ENCODE measurements at regions not wholly inside any gene's neighbourhood (a gene's known extent, or its start where the extent isn't known, plus 50 kb on each side); places are given as distances from the start of the nearest gene placed in this dataset.

DNA sequence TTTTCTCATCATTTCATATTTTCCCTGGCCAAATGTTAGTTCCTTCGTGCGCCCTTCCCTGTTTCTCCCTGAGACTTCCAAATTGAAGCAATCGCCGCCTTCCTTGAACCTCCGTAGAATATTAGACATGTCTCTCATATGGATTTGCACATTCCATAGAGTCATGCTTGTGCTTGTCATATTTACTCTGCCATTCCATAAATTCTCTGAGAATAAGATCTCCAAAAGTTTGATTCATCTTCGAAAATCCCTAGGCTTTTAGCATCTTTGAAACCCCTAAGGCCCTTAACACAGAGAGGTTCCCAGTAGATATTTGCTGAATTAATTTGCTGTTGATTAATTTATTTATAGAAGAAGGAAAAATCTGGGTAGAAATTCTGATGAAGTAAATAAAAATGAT is 202.2 kb upstream of the PIK3C3 start:
- TF ChIP-seq, protein P1, sequence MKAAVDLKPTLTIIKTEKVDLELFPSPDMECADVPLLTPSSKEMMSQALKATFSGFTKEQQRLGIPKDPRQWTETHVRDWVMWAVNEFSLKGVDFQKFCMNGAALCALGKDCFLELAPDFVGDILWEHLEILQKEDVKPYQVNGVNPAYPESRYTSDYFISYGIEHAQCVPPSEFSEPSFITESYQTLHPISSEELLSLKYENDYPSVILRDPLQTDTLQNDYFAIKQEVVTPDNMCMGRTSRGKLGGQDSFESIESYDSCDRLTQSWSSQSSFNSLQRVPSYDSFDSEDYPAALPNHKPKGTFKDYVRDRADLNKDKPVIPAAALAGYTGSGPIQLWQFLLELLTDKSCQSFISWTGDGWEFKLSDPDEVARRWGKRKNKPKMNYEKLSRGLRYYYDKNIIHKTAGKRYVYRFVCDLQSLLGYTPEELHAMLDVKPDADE (IDR thresholded peaks at IDR 0.05): no peak
- TF ChIP-seq EZH2 (IDR thresholded peaks at IDR 0.05; ENCODE audit: low read depth, unreplicated experiment): no peak
- no peak for TF ChIP-seq NANOG (IDR thresholded peaks at IDR 0.05; ENCODE audit: borderline replicate concordance)
- TF ChIP-seq, protein P2, sequence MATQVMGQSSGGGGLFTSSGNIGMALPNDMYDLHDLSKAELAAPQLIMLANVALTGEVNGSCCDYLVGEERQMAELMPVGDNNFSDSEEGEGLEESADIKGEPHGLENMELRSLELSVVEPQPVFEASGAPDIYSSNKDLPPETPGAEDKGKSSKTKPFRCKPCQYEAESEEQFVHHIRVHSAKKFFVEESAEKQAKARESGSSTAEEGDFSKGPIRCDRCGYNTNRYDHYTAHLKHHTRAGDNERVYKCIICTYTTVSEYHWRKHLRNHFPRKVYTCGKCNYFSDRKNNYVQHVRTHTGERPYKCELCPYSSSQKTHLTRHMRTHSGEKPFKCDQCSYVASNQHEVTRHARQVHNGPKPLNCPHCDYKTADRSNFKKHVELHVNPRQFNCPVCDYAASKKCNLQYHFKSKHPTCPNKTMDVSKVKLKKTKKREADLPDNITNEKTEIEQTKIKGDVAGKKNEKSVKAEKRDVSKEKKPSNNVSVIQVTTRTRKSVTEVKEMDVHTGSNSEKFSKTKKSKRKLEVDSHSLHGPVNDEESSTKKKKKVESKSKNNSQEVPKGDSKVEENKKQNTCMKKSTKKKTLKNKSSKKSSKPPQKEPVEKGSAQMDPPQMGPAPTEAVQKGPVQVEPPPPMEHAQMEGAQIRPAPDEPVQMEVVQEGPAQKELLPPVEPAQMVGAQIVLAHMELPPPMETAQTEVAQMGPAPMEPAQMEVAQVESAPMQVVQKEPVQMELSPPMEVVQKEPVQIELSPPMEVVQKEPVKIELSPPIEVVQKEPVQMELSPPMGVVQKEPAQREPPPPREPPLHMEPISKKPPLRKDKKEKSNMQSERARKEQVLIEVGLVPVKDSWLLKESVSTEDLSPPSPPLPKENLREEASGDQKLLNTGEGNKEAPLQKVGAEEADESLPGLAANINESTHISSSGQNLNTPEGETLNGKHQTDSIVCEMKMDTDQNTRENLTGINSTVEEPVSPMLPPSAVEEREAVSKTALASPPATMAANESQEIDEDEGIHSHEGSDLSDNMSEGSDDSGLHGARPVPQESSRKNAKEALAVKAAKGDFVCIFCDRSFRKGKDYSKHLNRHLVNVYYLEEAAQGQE (IDR thresholded peaks at IDR 0.05; ENCODE audit: unreplicated experiment): no peak
- TF ChIP-seq, protein P3, sequence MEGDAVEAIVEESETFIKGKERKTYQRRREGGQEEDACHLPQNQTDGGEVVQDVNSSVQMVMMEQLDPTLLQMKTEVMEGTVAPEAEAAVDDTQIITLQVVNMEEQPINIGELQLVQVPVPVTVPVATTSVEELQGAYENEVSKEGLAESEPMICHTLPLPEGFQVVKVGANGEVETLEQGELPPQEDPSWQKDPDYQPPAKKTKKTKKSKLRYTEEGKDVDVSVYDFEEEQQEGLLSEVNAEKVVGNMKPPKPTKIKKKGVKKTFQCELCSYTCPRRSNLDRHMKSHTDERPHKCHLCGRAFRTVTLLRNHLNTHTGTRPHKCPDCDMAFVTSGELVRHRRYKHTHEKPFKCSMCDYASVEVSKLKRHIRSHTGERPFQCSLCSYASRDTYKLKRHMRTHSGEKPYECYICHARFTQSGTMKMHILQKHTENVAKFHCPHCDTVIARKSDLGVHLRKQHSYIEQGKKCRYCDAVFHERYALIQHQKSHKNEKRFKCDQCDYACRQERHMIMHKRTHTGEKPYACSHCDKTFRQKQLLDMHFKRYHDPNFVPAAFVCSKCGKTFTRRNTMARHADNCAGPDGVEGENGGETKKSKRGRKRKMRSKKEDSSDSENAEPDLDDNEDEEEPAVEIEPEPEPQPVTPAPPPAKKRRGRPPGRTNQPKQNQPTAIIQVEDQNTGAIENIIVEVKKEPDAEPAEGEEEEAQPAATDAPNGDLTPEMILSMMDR (conservative IDR thresholded peaks at IDR 0.05; ENCODE audit: low read depth in 2 of 2): no peak
- TF ChIP-seq ZNF331 (CRISPR knock-in tag; IDR thresholded peaks at IDR 0.05; ENCODE audit: low read depth): no peak
- no peak for TF ChIP-seq JUNB (IDR thresholded peaks at IDR 0.05; ENCODE audit: unreplicated experiment)
- TF ChIP-seq ZNF114 (CRISPR knock-in tag; IDR thresholded peaks at IDR 0.05): no peak
- TF ChIP-seq, protein P4, sequence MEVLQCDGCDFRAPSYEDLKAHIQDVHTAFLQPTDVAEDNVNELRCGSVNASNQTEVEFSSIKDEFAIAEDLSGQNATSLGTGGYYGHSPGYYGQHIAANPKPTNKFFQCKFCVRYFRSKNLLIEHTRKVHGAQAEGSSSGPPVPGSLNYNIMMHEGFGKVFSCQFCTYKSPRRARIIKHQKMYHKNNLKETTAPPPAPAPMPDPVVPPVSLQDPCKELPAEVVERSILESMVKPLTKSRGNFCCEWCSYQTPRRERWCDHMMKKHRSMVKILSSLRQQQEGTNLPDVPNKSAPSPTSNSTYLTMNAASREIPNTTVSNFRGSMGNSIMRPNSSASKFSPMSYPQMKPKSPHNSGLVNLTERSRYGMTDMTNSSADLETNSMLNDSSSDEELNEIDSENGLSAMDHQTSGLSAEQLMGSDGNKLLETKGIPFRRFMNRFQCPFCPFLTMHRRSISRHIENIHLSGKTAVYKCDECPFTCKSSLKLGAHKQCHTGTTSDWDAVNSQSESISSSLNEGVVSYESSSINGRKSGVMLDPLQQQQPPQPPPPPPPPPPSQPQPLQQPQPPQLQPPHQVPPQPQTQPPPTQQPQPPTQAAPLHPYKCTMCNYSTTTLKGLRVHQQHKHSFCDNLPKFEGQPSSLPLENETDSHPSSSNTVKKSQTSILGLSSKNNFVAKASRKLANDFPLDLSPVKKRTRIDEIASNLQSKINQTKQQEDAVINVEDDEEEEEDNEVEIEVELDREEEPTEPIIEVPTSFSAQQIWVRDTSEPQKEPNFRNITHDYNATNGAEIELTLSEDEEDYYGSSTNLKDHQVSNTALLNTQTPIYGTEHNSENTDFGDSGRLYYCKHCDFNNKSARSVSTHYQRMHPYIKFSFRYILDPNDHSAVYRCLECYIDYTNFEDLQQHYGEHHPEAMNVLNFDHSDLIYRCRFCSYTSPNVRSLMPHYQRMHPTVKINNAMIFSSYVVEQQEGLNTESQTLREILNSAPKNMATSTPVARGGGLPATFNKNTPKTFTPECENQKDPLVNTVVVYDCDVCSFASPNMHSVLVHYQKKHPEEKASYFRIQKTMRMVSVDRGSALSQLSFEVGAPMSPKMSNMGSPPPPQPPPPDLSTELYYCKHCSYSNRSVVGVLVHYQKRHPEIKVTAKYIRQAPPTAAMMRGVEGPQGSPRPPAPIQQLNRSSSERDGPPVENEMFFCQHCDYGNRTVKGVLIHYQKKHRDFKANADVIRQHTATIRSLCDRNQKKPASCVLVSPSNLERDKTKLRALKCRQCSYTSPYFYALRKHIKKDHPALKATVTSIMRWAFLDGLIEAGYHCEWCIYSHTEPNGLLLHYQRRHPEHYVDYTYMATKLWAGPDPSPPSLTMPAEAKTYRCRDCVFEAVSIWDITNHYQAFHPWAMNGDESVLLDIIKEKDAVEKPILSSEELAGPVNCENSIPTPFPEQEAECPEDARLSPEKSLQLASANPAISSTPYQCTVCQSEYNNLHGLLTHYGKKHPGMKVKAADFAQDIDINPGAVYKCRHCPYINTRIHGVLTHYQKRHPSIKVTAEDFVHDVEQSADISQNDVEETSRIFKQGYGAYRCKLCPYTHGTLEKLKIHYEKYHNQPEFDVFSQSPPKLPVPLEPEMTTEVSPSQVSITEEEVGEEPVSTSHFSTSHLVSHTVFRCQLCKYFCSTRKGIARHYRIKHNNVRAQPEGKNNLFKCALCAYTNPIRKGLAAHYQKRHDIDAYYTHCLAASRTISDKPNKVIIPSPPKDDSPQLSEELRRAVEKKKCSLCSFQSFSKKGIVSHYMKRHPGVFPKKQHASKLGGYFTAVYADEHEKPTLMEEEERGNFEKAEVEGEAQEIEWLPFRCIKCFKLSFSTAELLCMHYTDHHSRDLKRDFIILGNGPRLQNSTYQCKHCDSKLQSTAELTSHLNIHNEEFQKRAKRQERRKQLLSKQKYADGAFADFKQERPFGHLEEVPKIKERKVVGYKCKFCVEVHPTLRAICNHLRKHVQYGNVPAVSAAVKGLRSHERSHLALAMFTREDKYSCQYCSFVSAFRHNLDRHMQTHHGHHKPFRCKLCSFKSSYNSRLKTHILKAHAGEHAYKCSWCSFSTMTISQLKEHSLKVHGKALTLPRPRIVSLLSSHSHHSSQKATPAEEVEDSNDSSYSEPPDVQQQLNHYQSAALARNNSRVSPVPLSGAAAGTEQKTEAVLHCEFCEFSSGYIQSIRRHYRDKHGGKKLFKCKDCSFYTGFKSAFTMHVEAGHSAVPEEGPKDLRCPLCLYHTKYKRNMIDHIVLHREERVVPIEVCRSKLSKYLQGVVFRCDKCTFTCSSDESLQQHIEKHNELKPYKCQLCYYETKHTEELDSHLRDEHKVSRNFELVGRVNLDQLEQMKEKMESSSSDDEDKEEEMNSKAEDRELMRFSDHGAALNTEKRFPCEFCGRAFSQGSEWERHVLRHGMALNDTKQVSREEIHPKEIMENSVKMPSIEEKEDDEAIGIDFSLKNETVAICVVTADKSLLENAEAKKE (CRISPR knock-in tag; IDR thresholded peaks at IDR 0.05): no peak
- TF ChIP-seq POLR2AphosphoS5 (IDR thresholded peaks at IDR 0.05; ENCODE audit: low read depth): no peak
- TF ChIP-seq STAT1 (IDR thresholded peaks at IDR 0.05; ENCODE audit: unreplicated experiment): no peak
- no peak for TF ChIP-seq CREB1 (CRISPR knock-in tag; IDR thresholded peaks at IDR 0.05; ENCODE audit: low read depth)
- TF ChIP-seq EZH2phosphoT487 (IDR thresholded peaks at IDR 0.05; ENCODE audit: unreplicated experiment): no peak
- Histone ChIP-seq H2AFZ (no peak overlapping the region), H4K20me1 (replicated peaks; ENCODE audit: insufficient read depth) (no peaks in the 10 kb centered on the region), H3K4me3 (no peak overlapping the region), H3K27me3 (ENCODE audit: insufficient read depth) (no peaks in the 10 kb centered on the region), H3F3A (replicated peaks; ENCODE audit: low read depth) (no peaks in the 10 kb centered on the region), H3K27ac (ENCODE audit: low read depth) (no peak overlapping the region), H3K9me2 (ENCODE audit: insufficient read depth) (peaks cover 6% of the 10 kb centered on the region; the same call in 1 of the 2 replicates), H3K79me2 (replicated peaks; ENCODE audit: insufficient read depth) (no peaks in the 10 kb centered on the region), H3K36me3 (ENCODE audit: insufficient read depth) (no peaks in the 10 kb centered on the region), H3K4me1 (ENCODE audit: insufficient read depth) (peaks cover 9% of the 10 kb centered on the region), H3K4me2 (no peak overlapping the region)
- Mint-ChIP-seq H3K27me3 (ENCODE audit: insufficient read depth, low read depth, poor library complexity) (no peaks in the 10 kb centered on the region), H3K4me3 (no peak overlapping the region), H3K4me1 (peaks cover 9% of the 10 kb centered on the region), H3K27ac (no peak overlapping the region), H3K9me3 (no peaks in the 10 kb centered on the region), H3K36me3 (ENCODE audit: low read depth) (no peaks in the 10 kb centered on the region)
- no peak for DNase-seq (ENCODE audit: low spot score)
- ATAC-seq: no peak

Data from GM23338 (cell line).